ENCODE measurements at regions not wholly inside any gene's neighbourhood (a gene's known extent, or its start where the extent isn't known, plus 50 kb on each side); places are given as distances from the start of the nearest gene placed in this dataset.

- dilution Hi-C loops (cut with HindIII; ENCODE audit: low sequenced_read_pairs, unreplicated experiment): no loop called here
- H3K14ac ChIP-seq (replicated peaks; ENCODE audit: low read depth, low read length): no peak overlapping the region
- no TSS peak for BruUV-seq (replicated peaks)
- H3K36me3 ChIP-seq (ENCODE audit: control insufficient read depth, insufficient read depth, low read length): no peaks in the 10 kb centered on the region
- H3K18ac ChIP-seq (ENCODE audit: low read depth, low read length): no peak overlapping the region
- TF ChIP-seq POLR2A (IDR thresholded peaks at IDR 0.05; ENCODE audit: low read depth, low read length) (no peak), CTCF (conservative IDR thresholded peaks at IDR 0.05; ENCODE audit: low read depth, low read length) (no peak), RFX5 (IDR thresholded peaks at IDR 0.05; ENCODE audit: low read depth, low read length) (no peak), RCOR1 (IDR thresholded peaks at IDR 0.05; ENCODE audit: insufficient replicate concordance, low read length) (no peak), CHD1 (IDR thresholded peaks at IDR 0.05; ENCODE audit: low read depth, low read length) (no peak), MAZ (IDR thresholded peaks at IDR 0.05; ENCODE audit: borderline replicate concordance, low read depth, low read length) (no peak), USF2 (IDR thresholded peaks at IDR 0.05; ENCODE audit: low read depth, low read length) (no peak), MXI1 (IDR thresholded peaks at IDR 0.05; ENCODE audit: borderline replicate concordance, low read depth, low read length) (no peak), CEBPB (IDR thresholded peaks at IDR 0.05; ENCODE audit: low read depth, low read length) (no peak), SMC3 (IDR thresholded peaks at IDR 0.05; ENCODE audit: low read depth, low read length) (no peak), RAD21 (IDR thresholded peaks at IDR 0.05; ENCODE audit: low read length) (no peak), MAFK (IDR thresholded peaks at IDR 0.05; ENCODE audit: low read depth, low read length) (no peak), NFE2L2 (IDR thresholded peaks at IDR 0.05; ENCODE audit: low read depth, low read length) (no peak), BHLHE40 (IDR thresholded peaks at IDR 0.05; ENCODE audit: low read depth, low read length) (no peak)
- peaks cover 5% of the 10 kb centered on the region; the same call in 1 of the 2 replicates for H3K9me1 ChIP-seq (ENCODE audit: insufficient read depth, low read length)
- H2AFZ ChIP-seq (replicated peaks; ENCODE audit: low read length, poor library complexity): peak overlapping the region; percentile 9
- no peak overlapping the region for H4K91ac ChIP-seq (ENCODE audit: insufficient read depth, low read depth, low read length)
- H2AK5ac ChIP-seq (ENCODE audit: low read depth, low read length): no peak overlapping the region
- H4K8ac ChIP-seq (ENCODE audit: low read depth in 2 of 2, low read length in 2 of 2): no peak overlapping the region
- H2AK9ac ChIP-seq (replicated peaks; ENCODE audit: low read depth, low read length, poor library complexity): no peak overlapping the region
- WGBS, 2 experiments (ENCODE audit: extremely low coverage in 2 of 2, insufficient read length in 1 of 2): no CpG with 5 or more reads among the region's 1 CpG
- H2BK20ac ChIP-seq (ENCODE audit: low read depth, low read length): no peak overlapping the region
- H3K27me3 ChIP-seq (ENCODE audit: control insufficient read depth, insufficient read depth, low read length): peaks cover 25% of the 10 kb centered on the region
- peaks cover 10% of the 10 kb centered on the region for H3K4me1 ChIP-seq (ENCODE audit: control insufficient read depth, insufficient read depth, low read length)
- H3K79me1 ChIP-seq (ENCODE audit: low read depth in 1 of 2, low read length in 2 of 2): no peaks in the 10 kb centered on the region
- H3K4ac ChIP-seq (ENCODE audit: low read depth, low read length): no peak overlapping the region
- no peak overlapping the region for H3K23ac ChIP-seq (ENCODE audit: low read depth, low read length)
- no peaks in the 10 kb centered on the region for H3K9me3 ChIP-seq (ENCODE audit: control insufficient read depth, insufficient read depth, low read length)
- no peak overlapping the region for H2BK15ac ChIP-seq (ENCODE audit: low read depth, low read length)
- H3K4me2 ChIP-seq (ENCODE audit: low read depth, low read length): no peak overlapping the region
- no peak overlapping the region for H2BK5ac ChIP-seq (ENCODE audit: low read depth, low read length, poor library complexity, severe bottlenecking)
- no peak overlapping the region for H4K5ac ChIP-seq (ENCODE audit: low read depth, low read length)
- ATAC-seq (ENCODE audit: low read depth) (no peak), DNase-seq (no peak)
- H3K9ac ChIP-seq (ENCODE audit: low read depth, low read length): no peak overlapping the region
- in situ Hi-C loops (cut with MboI; ENCODE audit: low sequenced_read_pairs): no loop called here
- H3K27ac ChIP-seq (ENCODE audit: insufficient read depth, low read length): no peak overlapping the region
- H4K20me1 ChIP-seq (ENCODE audit: insufficient read depth, low read length): no peaks in the 10 kb centered on the region
- ChIA-PET POLR2A (ENCODE audit: unreplicated experiment) (no interaction called here), CTCF (no interaction called here)
- intact Hi-C loops (cut with micrococcal nuclease): no loop called here
- H2BK120ac ChIP-seq (ENCODE audit: low read depth, low read length): no peak overlapping the region
- H3K56ac ChIP-seq (ENCODE audit: extremely low read depth, insufficient read depth, low read length): no peak overlapping the region
- H3K4me3 ChIP-seq (ENCODE audit: insufficient read depth, low read depth, low read length): no peak overlapping the region
These were observed 270.0 kb downstream of the TLE3 start for GRCh38 chr15:69827751-69828150.
